GM18867 (cell line): ENCODE measurements at regions not wholly inside any gene's neighbourhood (a gene's known extent, or its start where the extent isn't known, plus 50 kb on each side); places are given as distances from the start of the nearest gene placed in this dataset.
A peak's percentile ranks its signal among the peaks of the same experiment; 100 is the strongest.
"Not testable (repeated sequence)": the region's sequence is repeated elsewhere in the genome, so short reads cannot be mapped to it uniquely, and the experiment has no call there.

Experiments used
- ATAC-seq: cut with Tn5 transposase; IDR thresholded peaks from one replicate; pipeline ENCODE4 v1.9.1; 2021; ENCODE audit warnings: mild to moderate bottlenecking, moderate library complexity; ENCODE audit not compliant: unreplicated experiment

- no peak for ATAC-seq
These were observed 327.7 kb upstream of the NUDT12 start for GRCh38 chr5:103890313-103890712.

- peak; percentile 88 for ATAC-seq
These were observed 327.1 kb upstream of the NUDT12 start for GRCh38 chr5:103889500-103890209.

- ATAC-seq: no peak
These were observed 324.2 kb upstream of the NUDT12 start for GRCh38 chr5:103886826-103887225.

- no peak for ATAC-seq
These were observed 320.6 kb upstream of the NUDT12 start for GRCh38 chr5:103883143-103883542.

- no peak for ATAC-seq
These were observed 319.0 kb upstream of the NUDT12 start for GRCh38 chr5:103881560-103881959.

GRCh38 chr5:103867857-103868598 lies 305.4 kb upstream of the NUDT12 start:
- ATAC-seq: no peak

- no peak for ATAC-seq
These were observed 303.6 kb upstream of the NUDT12 start for GRCh38 chr5:103866169-103866568.

GRCh38 chr5:103862398-103862797 lies 299.8 kb upstream of the NUDT12 start:
- no peak for ATAC-seq

- ATAC-seq: no peak
These were observed 297.7 kb upstream of the NUDT12 start for GRCh38 chr5:103860327-103860726.

GRCh38 chr5:103858367-103858766 lies 295.8 kb upstream of the NUDT12 start:
- ATAC-seq: not testable (repeated sequence)

- ATAC-seq: no peak
These were observed 288.5 kb upstream of the NUDT12 start for GRCh38 chr5:103851091-103851490.

GRCh38 chr5:103849934-103850333 lies 287.3 kb upstream of the NUDT12 start:
- peak; percentile 85 for ATAC-seq

- no peak for ATAC-seq
These were observed 284.5 kb upstream of the NUDT12 start for GRCh38 chr5:103847060-103847459.

- no peak for ATAC-seq
These were observed 280.3 kb upstream of the NUDT12 start for GRCh38 chr5:103842936-103843335.

- no peak for ATAC-seq
These were observed 278.0 kb upstream of the NUDT12 start for GRCh38 chr5:103840600-103840999.

GRCh38 chr5:103834216-103834615 lies 271.6 kb upstream of the NUDT12 start:
- no peak for ATAC-seq

- ATAC-seq: no peak
These were observed 267.0 kb upstream of the NUDT12 start for GRCh38 chr5:103829585-103829984.

- ATAC-seq: no peak
These were observed 265.4 kb upstream of the NUDT12 start for GRCh38 chr5:103827976-103828375.

- no peak for ATAC-seq
These were observed 258.8 kb upstream of the NUDT12 start for GRCh38 chr5:103821361-103821760.

GRCh38 chr5:103808464-103809106 lies 246.0 kb upstream of the NUDT12 start:
- ATAC-seq: peak; percentile 98

- ATAC-seq: no peak
These were observed 242.1 kb upstream of the NUDT12 start for GRCh38 chr5:103804711-103805110.

- ATAC-seq: no peak
These were observed 239.1 kb upstream of the NUDT12 start for GRCh38 chr5:103801681-103802080.
